IMR-90 (cell line): ENCODE measurements at regions not wholly inside any gene's neighbourhood (a gene's known extent, or its start where the extent isn't known, plus 50 kb on each side); places are given as distances from the start of the nearest gene placed in this dataset.

Experiments used
- ATAC-seq: fragments of 200-7000 bp; cut with Tn5 transposase; 2 replicates; pipeline ENCODE4 v1.9.1; 2020; ENCODE audit warnings: low read depth, mild to moderate bottlenecking, moderate library complexity
- BruUV-seq: library from RNA; stranded (reverse); fragments of 400-500 nt; replicated peaks from 2 replicates; lab custom pipeline; 2021; lab: Mats Ljungman, UMichigan
- CTCF ChIA-PET: fragments of 300-600 bp; formaldehyde crosslinking; extraction: SDS; loops from one replicate; lab custom pipeline; 2021; ENCODE audit warnings: antibody characterized with exemption; lab: Yijun Ruan, JAX
- POLR2A ChIA-PET: fragments of 300-600 bp; sonication (Branson Sonifier 250); formaldehyde crosslinking; loops from one replicate; lab custom pipeline; 2022; ENCODE audit warnings: antibody characterized with exemption; ENCODE audit not compliant: unreplicated experiment; lab: Charles Lee
- DNase-seq: peaks from one replicate; pipeline ENCODE4 v3.0.0; 2013
- H2AFZ ChIP-seq: replicated peaks from 2 replicates; pipeline ENCODE3; 2013; ENCODE audit warnings: low read length, mild to moderate bottlenecking; ENCODE audit not compliant: poor library complexity
- H2AK5ac ChIP-seq: 2 replicates; pipeline ENCODE4 v1.6.1; 2013; ENCODE audit warnings: low read depth, low read length, inconsistent platforms
- H2AK9ac ChIP-seq: replicated peaks from 2 replicates; pipeline ENCODE3; 2013; ENCODE audit warnings: mild to moderate bottlenecking, low read depth, low read length, moderate library complexity; ENCODE audit not compliant: poor library complexity
- H2BK120ac ChIP-seq: 2 replicates; pipeline ENCODE4 v1.6.1; 2013; ENCODE audit warnings: low read depth, low read length, inconsistent platforms
- H2BK15ac ChIP-seq: 3 replicates; pipeline ENCODE4 v1.6.1; 2013; ENCODE audit warnings: low read depth, low read length, inconsistent platforms
- H2BK20ac ChIP-seq: 2 replicates; pipeline ENCODE4 v1.6.1; 2013; ENCODE audit warnings: low read depth, mild to moderate bottlenecking, inconsistent platforms, low read length, moderate library complexity
- H2BK5ac ChIP-seq: 2 replicates; pipeline ENCODE4 v1.6.1; 2013; ENCODE audit warnings: mild to moderate bottlenecking, low read depth, low read length, inconsistent platforms; ENCODE audit not compliant: poor library complexity, severe bottlenecking
- H3K14ac ChIP-seq: replicated peaks from 2 replicates; pipeline ENCODE4 v1.6.1; 2013; ENCODE audit warnings: low read depth, low read length, inconsistent platforms
- H3K18ac ChIP-seq: 2 replicates; pipeline ENCODE4 v1.6.1; 2013; ENCODE audit warnings: low read depth, low read length, control low read depth
- H3K23ac ChIP-seq: 2 replicates; pipeline ENCODE4 v1.6.1; 2013; ENCODE audit warnings: low read depth, low read length, inconsistent platforms
- H3K27ac ChIP-seq: 2 replicates; pipeline ENCODE4 v1.5.1; 2013; ENCODE audit warnings: mild to moderate bottlenecking, control low read depth, low read length; ENCODE audit not compliant: insufficient read depth
- H3K27me3 ChIP-seq: 2 replicates; pipeline ENCODE4 v1.6.1; 2013; ENCODE audit warnings: low read length; ENCODE audit not compliant: control insufficient read depth, insufficient read depth
- H3K36me3 ChIP-seq: 2 replicates; pipeline ENCODE4 v1.6.1; 2013; ENCODE audit warnings: low read length, mixed read lengths; ENCODE audit not compliant: control insufficient read depth, insufficient read depth
- H3K4ac ChIP-seq: 2 replicates; pipeline ENCODE4 v1.6.1; 2013; ENCODE audit warnings: low read depth, low read length, inconsistent platforms
- H3K4me1 ChIP-seq: 2 replicates; pipeline ENCODE4 v1.6.1; 2013; ENCODE audit warnings: low read length, mixed read lengths; ENCODE audit not compliant: control insufficient read depth, insufficient read depth
- H3K4me2 ChIP-seq: 2 replicates; pipeline ENCODE4 v1.6.1; 2013; ENCODE audit warnings: low read depth, mild to moderate bottlenecking, control low read depth, low read length, moderate library complexity
- H3K4me3 ChIP-seq: 2 replicates; pipeline ENCODE4 v1.5.1; 2013; ENCODE audit warnings: low read depth, mild to moderate bottlenecking, control low read depth, low read length, moderate library complexity; ENCODE audit not compliant: insufficient read depth
- H3K56ac ChIP-seq: 2 replicates; pipeline ENCODE4 v1.6.1; 2013; ENCODE audit warnings: low read length, inconsistent platforms; ENCODE audit not compliant: insufficient read depth; ENCODE audit errors: extremely low read depth
- H3K79me1 ChIP-seq, 2 experiments: 2 replicates each; pipeline ENCODE4 v1.6.1; 2013; ENCODE audit warnings: low read length in 2 of 2, inconsistent platforms in 1 of 2, low read depth in 1 of 2
- H3K9ac ChIP-seq: 2 replicates; pipeline ENCODE4 v1.6.1; 2013; ENCODE audit warnings: low read depth, low read length, control low read depth
- H3K9me1 ChIP-seq: 2 replicates; pipeline ENCODE4 v1.6.1; 2013; ENCODE audit warnings: low read length, inconsistent platforms; ENCODE audit not compliant: insufficient read depth
- H3K9me3 ChIP-seq: 2 replicates; pipeline ENCODE4 v1.6.1; 2013; ENCODE audit warnings: low read length; ENCODE audit not compliant: control insufficient read depth, insufficient read depth
- H4K20me1 ChIP-seq: 2 replicates; pipeline ENCODE4 v1.6.1; 2013; ENCODE audit warnings: low read length, inconsistent platforms; ENCODE audit not compliant: insufficient read depth
- H4K5ac ChIP-seq: 2 replicates; pipeline ENCODE4 v1.6.1; 2013; ENCODE audit warnings: mild to moderate bottlenecking, low read depth, low read length, control low read depth
- H4K8ac ChIP-seq, 2 experiments: 2 replicates each; pipeline ENCODE4 v1.6.1; 2013; ENCODE audit warnings: low read depth in 2 of 2, low read length in 2 of 2, control low read depth in 1 of 2, inconsistent platforms in 1 of 2
- H4K91ac ChIP-seq: 2 replicates; pipeline ENCODE4 v1.6.1; 2013; ENCODE audit warnings: low read depth, low read length, inconsistent platforms; ENCODE audit not compliant: insufficient read depth
- USF2 ChIP-seq: fragments of 150-350 bp; IDR thresholded peaks from 2 replicates; pipeline ENCODE4 v1.6.1; 2017; ENCODE audit warnings: mild to moderate bottlenecking, antibody characterized with exemption, low read length, low read depth
- WGBS, 2 experiments: methylation state at CpG; one replicate each; pipeline versions ENCODE4 v1.1.5 to v1.1.7; 2013; ENCODE audit warnings: missing lambda C conversion rate in 2 of 2; ENCODE audit not compliant: insufficient read length in 1 of 2; ENCODE audit errors: extremely low coverage in 2 of 2; 5-methylcytosine and 5-hydroxymethylcytosine counted together
- dilution Hi-C: fragments of 300-500 bp; cut with HindIII; formaldehyde crosslinking; loops from one replicate; pipeline ENCODE4 v1.14.3; 2018; ENCODE audit warnings: low sequenced_read_pairs; ENCODE audit not compliant: unreplicated experiment
- in situ Hi-C: fragments of 300-500 bp; cut with MboI; formaldehyde crosslinking; loops from 3 replicates; pipeline ENCODE4 v1.14.3; 2019; ENCODE audit warnings: low sequenced_read_pairs, inconsistent platforms, mixed read lengths
- intact Hi-C: fragments of 100-400 bp; cut with micrococcal nuclease; formaldehyde crosslinking; loops from 2 replicates; pipeline ENCODE4 v1.10.0; 2022
- TF ChIP-seq, protein P1 (sequence below): fragments of 150-350 bp; IDR thresholded peaks from 2 replicates; pipeline ENCODE4 v1.6.1; 2016; ENCODE audit warnings: low read depth, mild to moderate bottlenecking, low read length, moderate library complexity, borderline replicate concordance

- ChIA-PET CTCF (interaction anchor here (0.6 kb wide), 1 partner anchor 20 kb away, joined by 5 read pairs; no protein-coding TSS in a partner anchor), POLR2A (no interaction called here)
- no peak overlapping the region for H2BK20ac ChIP-seq
- H4K91ac ChIP-seq: no peak overlapping the region
- H2BK5ac ChIP-seq: no peak overlapping the region
- H2AK9ac ChIP-seq: peak overlapping the region; percentile 0
- DNase-seq (peak; percentile 57), ATAC-seq (peak; percentile 42)
- no peak overlapping the region for H3K4me2 ChIP-seq
- no peak overlapping the region for H3K18ac ChIP-seq
- no peak overlapping the region for H3K14ac ChIP-seq
- intact Hi-C loops: no loop called here
- H3K4ac ChIP-seq: no peak overlapping the region
- H3K9me3 ChIP-seq: no peaks in the 10 kb centered on the region
- H3K79me1 ChIP-seq: no peaks in the 10 kb centered on the region
- H4K20me1 ChIP-seq: no peaks in the 10 kb centered on the region
- H4K5ac ChIP-seq: no peak overlapping the region
- 80% methylated on average over 1 of the region's 10 CpGs; no CpG with 5 or more reads in 1 of the 2 experiments for WGBS, 2 experiments
- dilution Hi-C loops: no loop called here
- H3K27me3 ChIP-seq: no peaks in the 10 kb centered on the region
- H3K4me1 ChIP-seq: no peaks in the 10 kb centered on the region
- in situ Hi-C loops: no loop called here
- H3K9ac ChIP-seq: no peak overlapping the region
- no peaks in the 10 kb centered on the region for H3K36me3 ChIP-seq
- H3K9me1 ChIP-seq: peaks cover 2% of the 10 kb centered on the region; the same call in 1 of the 2 replicates
- no peak overlapping the region for H3K23ac ChIP-seq
- H3K56ac ChIP-seq: no peak overlapping the region
- BruUV-seq: no TSS peak
- TF ChIP-seq, protein P1, sequence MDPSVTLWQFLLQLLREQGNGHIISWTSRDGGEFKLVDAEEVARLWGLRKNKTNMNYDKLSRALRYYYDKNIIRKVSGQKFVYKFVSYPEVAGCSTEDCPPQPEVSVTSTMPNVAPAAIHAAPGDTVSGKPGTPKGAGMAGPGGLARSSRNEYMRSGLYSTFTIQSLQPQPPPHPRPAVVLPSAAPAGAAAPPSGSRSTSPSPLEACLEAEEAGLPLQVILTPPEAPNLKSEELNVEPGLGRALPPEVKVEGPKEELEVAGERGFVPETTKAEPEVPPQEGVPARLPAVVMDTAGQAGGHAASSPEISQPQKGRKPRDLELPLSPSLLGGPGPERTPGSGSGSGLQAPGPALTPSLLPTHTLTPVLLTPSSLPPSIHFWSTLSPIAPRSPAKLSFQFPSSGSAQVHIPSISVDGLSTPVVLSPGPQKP: no peak
- TF ChIP-seq USF2: 0 out of 2 replicates have a peak, but pooled peaks have one; percentile 20
- H4K8ac ChIP-seq: no peak overlapping the region
- no peak overlapping the region for H3K4me3 ChIP-seq
- no peak overlapping the region for H2AFZ ChIP-seq
- no peak overlapping the region for H2AK5ac ChIP-seq
- H2BK15ac ChIP-seq: 0 out of 3 replicates have a peak overlapping the region, but pooled peaks have one; percentile 3
- H3K27ac ChIP-seq: no peak overlapping the region
- H2BK120ac ChIP-seq: no peak overlapping the region
Measured at GRCh38 chr2:128578406-128579390, 260.0 kb upstream of the HS6ST1 start.
